ENCODE measurements at regions not wholly inside any gene's neighbourhood (a gene's known extent, or its start where the extent isn't known, plus 50 kb on each side); places are given as distances from the start of the nearest gene placed in this dataset.

DNA sequence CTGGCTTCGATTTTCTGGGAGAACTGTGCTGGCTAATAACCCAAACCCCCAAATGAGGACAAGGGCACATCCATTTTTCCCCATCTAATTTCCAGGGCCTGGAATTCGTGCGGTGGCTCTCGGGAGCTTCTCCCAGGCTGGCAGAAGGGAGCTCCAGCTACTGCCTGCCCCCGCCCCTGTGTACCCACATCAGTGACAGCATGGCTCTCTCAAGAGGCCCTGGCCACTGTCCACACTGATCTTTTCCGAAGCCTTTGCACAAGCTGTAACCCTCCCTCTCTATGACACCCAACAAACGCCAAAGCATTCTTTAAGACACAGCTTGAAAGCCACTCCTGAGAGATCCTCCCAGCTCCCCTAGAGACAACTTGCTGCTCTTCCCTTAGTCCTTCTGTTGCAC, 73.1 kb downstream of the ZIC5 start:
- no peaks in the 10 kb centered on the region for H4K20me1 ChIP-seq (ENCODE audit: insufficient read depth, low read length, poor library complexity, severe bottlenecking)
- no peak overlapping the region for H2AFZ ChIP-seq (ENCODE audit: low read length)
- no peak overlapping the region for H3K4me3 ChIP-seq (ENCODE audit: low read length, poor library complexity, severe bottlenecking)
- no peak for TF ChIP-seq EZH2phosphoT487 (IDR thresholded peaks at IDR 0.05; ENCODE audit: borderline replicate concordance)
- TF ChIP-seq, protein P1, sequence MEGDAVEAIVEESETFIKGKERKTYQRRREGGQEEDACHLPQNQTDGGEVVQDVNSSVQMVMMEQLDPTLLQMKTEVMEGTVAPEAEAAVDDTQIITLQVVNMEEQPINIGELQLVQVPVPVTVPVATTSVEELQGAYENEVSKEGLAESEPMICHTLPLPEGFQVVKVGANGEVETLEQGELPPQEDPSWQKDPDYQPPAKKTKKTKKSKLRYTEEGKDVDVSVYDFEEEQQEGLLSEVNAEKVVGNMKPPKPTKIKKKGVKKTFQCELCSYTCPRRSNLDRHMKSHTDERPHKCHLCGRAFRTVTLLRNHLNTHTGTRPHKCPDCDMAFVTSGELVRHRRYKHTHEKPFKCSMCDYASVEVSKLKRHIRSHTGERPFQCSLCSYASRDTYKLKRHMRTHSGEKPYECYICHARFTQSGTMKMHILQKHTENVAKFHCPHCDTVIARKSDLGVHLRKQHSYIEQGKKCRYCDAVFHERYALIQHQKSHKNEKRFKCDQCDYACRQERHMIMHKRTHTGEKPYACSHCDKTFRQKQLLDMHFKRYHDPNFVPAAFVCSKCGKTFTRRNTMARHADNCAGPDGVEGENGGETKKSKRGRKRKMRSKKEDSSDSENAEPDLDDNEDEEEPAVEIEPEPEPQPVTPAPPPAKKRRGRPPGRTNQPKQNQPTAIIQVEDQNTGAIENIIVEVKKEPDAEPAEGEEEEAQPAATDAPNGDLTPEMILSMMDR (conservative IDR thresholded peaks at IDR 0.05; ENCODE audit: low read length) = no peak
- no peak overlapping the region for H3K9ac ChIP-seq (ENCODE audit: low read depth, low read length, poor library complexity, severe bottlenecking)
- no peak overlapping the region for H3K4me2 ChIP-seq (ENCODE audit: low read depth, low read length, poor library complexity, severe bottlenecking)
- H3K79me2 ChIP-seq (ENCODE audit: insufficient read depth, low read length) = no peaks in the 10 kb centered on the region
- H3K9me2 ChIP-seq (replicated peaks; ENCODE audit: low read depth, low read length) = no peaks in the 10 kb centered on the region
- H3K4me1 ChIP-seq (ENCODE audit: insufficient read depth, low read length, poor library complexity, severe bottlenecking) = no peaks in the 10 kb centered on the region
- no peaks in the 10 kb centered on the region for H3F3A ChIP-seq (ENCODE audit: low read depth)
- H3K9me3 ChIP-seq (ENCODE audit: insufficient read depth, low read depth, low read length) = no peaks in the 10 kb centered on the region
- no peaks in the 10 kb centered on the region for H3K36me3 ChIP-seq (ENCODE audit: insufficient read depth, low read length)
- no peaks in the 10 kb centered on the region for H3K27me3 ChIP-seq (ENCODE audit: insufficient read depth, low read length, poor library complexity, severe bottlenecking)

DNA sequence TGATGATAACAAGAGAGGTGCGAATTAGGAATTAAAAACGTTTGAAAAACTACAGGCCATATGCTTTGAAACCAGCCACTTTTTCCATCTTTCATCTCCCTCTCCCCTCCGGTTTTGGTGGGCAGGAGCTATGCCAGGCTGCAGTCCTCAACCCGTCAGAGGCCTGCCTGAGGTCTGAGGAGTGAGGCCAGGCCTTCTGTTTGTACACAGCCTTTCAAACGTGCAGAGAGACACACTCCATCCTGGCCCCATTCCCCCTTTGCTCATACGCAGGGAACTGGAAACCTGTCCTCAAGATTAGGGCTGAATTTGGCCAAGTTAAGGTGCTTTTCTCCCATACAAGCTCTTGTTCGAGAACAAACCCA, 74.5 kb downstream of the ZIC5 start:
- H3K4me2 ChIP-seq (ENCODE audit: low read depth, low read length, poor library complexity, severe bottlenecking) = no peak overlapping the region
- H2AFZ ChIP-seq (ENCODE audit: low read length) = no peak overlapping the region
- no peak for TF ChIP-seq EZH2phosphoT487 (IDR thresholded peaks at IDR 0.05; ENCODE audit: borderline replicate concordance)
- TF ChIP-seq, protein P1 (conservative IDR thresholded peaks at IDR 0.05; ENCODE audit: low read length) = no peak
- no peak overlapping the region for H3K4me3 ChIP-seq (ENCODE audit: low read length, poor library complexity, severe bottlenecking)
- H3K9ac ChIP-seq (ENCODE audit: low read depth, low read length, poor library complexity, severe bottlenecking) = no peak overlapping the region
- H3K79me2 ChIP-seq (ENCODE audit: insufficient read depth, low read length) = no peaks in the 10 kb centered on the region
- H3K27me3 ChIP-seq (ENCODE audit: insufficient read depth, low read length, poor library complexity, severe bottlenecking) = no peaks in the 10 kb centered on the region
- H3K9me3 ChIP-seq (ENCODE audit: insufficient read depth, low read depth, low read length) = no peaks in the 10 kb centered on the region
- no peaks in the 10 kb centered on the region for H3F3A ChIP-seq (ENCODE audit: low read depth)
- H3K9me2 ChIP-seq (replicated peaks; ENCODE audit: low read depth, low read length) = no peaks in the 10 kb centered on the region
- no peaks in the 10 kb centered on the region for H4K20me1 ChIP-seq (ENCODE audit: insufficient read depth, low read length, poor library complexity, severe bottlenecking)
- H3K4me1 ChIP-seq (ENCODE audit: insufficient read depth, low read length, poor library complexity, severe bottlenecking) = no peaks in the 10 kb centered on the region
- H3K36me3 ChIP-seq (ENCODE audit: insufficient read depth, low read length) = no peaks in the 10 kb centered on the region

DNA sequence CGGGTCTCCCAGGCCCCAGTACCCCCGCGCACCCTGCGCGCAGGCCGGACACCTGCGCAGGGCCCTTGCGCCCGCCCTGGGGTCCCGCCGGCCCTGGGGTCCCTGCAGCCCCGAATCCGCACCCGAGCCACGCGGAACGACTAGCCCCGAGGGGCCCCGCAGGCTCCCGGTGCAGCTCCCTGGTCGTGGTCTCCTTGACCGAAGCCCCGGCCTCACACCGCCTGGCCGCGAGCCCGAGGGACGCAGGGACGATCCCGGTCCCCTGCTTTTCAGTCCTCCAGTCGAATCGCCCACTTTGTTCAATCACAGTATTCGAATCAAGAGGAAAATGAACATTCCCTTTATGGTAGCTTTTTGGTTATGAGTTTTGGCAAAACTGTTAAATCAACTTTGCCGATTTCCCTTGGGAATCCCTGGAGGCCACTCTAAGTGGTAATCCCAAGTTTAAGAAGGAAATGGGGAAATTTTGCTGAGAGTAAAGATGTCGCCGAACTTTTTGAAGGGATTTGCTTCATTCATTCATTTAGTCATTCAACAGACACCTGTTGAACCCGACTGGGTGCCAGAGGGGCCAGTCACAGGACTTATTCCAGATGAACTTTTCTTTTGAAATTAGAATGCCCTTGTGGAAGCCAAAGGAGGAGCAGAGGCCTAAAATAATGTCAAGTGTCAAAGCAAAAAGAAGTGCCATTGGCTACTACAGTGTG, 75.0 kb downstream of the ZIC5 start:
- H3K9ac ChIP-seq (ENCODE audit: low read depth, low read length, poor library complexity, severe bottlenecking) = no peak overlapping the region
- H4K20me1 ChIP-seq (ENCODE audit: insufficient read depth, low read length, poor library complexity, severe bottlenecking) = no peaks in the 10 kb centered on the region
- no peaks in the 10 kb centered on the region for H3K27me3 ChIP-seq (ENCODE audit: insufficient read depth, low read length, poor library complexity, severe bottlenecking)
- no peak overlapping the region for H3K4me2 ChIP-seq (ENCODE audit: low read depth, low read length, poor library complexity, severe bottlenecking)
- H3F3A ChIP-seq (ENCODE audit: low read depth) = no peaks in the 10 kb centered on the region
- H3K9me2 ChIP-seq (replicated peaks; ENCODE audit: low read depth, low read length) = no peaks in the 10 kb centered on the region
- H3K9me3 ChIP-seq (ENCODE audit: insufficient read depth, low read depth, low read length) = no peaks in the 10 kb centered on the region
- H2AFZ ChIP-seq (ENCODE audit: low read length) = no peak overlapping the region
- H3K4me3 ChIP-seq (ENCODE audit: low read length, poor library complexity, severe bottlenecking) = no peak overlapping the region
- no peaks in the 10 kb centered on the region for H3K36me3 ChIP-seq (ENCODE audit: insufficient read depth, low read length)
- no peaks in the 10 kb centered on the region for H3K4me1 ChIP-seq (ENCODE audit: insufficient read depth, low read length, poor library complexity, severe bottlenecking)
- no peak for TF ChIP-seq EZH2phosphoT487 (IDR thresholded peaks at IDR 0.05; ENCODE audit: borderline replicate concordance)
- TF ChIP-seq, protein P1 (conservative IDR thresholded peaks at IDR 0.05; ENCODE audit: low read length) = no peak
- H3K79me2 ChIP-seq (ENCODE audit: insufficient read depth, low read length) = no peaks in the 10 kb centered on the region

All from Loucy (cell line).